ENCODE measurements at regions not wholly inside any gene's neighbourhood (a gene's known extent, or its start where the extent isn't known, plus 50 kb on each side); places are given as distances from the start of the nearest gene placed in this dataset.

DNA sequence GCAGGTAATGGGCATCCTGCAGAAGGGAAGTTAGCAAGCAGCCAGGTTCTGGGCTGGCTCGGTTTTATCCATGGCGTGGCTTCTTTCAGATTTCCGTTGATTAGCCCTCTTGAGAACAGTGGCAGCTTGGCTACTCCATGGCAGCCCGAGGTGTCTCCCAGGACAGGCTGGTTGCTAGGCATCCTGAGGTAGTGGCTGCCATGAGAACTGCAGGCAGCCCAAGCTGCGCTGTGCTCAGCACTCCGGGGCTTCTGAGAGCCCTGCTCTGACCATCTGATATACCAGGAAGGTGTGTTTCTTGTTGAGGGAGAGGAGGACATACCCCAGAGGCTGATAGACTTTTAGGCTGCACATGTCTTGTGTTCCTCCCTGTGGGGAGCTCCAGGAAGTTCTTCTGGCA, 253.4 kb upstream of the CASK start:
- TF ChIP-seq, protein P1, sequence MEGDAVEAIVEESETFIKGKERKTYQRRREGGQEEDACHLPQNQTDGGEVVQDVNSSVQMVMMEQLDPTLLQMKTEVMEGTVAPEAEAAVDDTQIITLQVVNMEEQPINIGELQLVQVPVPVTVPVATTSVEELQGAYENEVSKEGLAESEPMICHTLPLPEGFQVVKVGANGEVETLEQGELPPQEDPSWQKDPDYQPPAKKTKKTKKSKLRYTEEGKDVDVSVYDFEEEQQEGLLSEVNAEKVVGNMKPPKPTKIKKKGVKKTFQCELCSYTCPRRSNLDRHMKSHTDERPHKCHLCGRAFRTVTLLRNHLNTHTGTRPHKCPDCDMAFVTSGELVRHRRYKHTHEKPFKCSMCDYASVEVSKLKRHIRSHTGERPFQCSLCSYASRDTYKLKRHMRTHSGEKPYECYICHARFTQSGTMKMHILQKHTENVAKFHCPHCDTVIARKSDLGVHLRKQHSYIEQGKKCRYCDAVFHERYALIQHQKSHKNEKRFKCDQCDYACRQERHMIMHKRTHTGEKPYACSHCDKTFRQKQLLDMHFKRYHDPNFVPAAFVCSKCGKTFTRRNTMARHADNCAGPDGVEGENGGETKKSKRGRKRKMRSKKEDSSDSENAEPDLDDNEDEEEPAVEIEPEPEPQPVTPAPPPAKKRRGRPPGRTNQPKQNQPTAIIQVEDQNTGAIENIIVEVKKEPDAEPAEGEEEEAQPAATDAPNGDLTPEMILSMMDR (conservative IDR thresholded peaks at IDR 0.05; ENCODE audit: low read length) = no peak
- no peak for TF ChIP-seq EZH2phosphoT487 (IDR thresholded peaks at IDR 0.05; ENCODE audit: borderline replicate concordance)

Data from Loucy (cell line).